ENCODE measurements at regions not wholly inside any gene's neighbourhood (a gene's known extent, or its start where the extent isn't known, plus 50 kb on each side); places are given as distances from the start of the nearest gene placed in this dataset.

GRCh38 chr20:24332956-24333355, 136.5 kb upstream of the SYNDIG1 start:
- DNase-seq, result no peak

- DNase-seq, result no peak
Observed at GRCh38 chr20:24331939-24332338, 137.5 kb upstream of the SYNDIG1 start.

DNA sequence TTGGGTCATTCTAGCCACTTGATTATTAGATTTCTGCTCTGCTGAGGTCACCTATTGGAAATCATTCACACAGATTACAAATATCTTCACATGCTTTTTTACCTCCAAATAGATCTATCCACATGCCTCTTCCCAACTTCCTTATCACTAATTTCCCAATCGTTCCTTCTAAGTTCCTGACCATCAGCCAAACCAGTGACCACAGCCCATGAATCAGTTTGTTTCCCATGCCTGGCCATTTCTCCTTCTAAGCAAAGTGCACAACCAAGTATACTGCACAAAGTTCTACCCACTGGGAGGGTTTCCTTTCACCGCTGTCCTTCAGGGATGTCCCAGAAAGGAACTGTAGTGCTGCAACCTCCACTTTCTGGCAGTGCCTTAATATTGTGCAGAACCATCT, 140.5 kb upstream of the SYNDIG1 start:
- DNase-seq, result no peak

DNA sequence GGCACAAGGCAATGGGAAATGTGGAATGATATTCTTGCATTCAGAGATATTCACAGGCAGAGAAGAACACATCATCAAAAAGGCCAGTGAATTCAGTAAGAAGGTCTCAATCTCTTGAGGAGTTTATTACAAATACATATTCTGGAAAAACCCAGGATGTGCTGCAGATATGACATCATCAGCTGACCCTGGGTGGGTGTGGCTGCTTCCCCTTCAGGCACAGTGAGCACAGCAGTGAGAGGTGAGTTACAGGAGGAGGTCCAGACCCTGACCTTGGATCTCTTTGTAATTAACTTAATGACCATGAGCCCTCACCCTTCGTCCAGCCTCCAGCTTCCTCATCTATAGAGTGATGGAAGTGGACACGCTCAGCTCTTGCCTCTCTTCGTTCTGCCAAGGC, 147.5 kb upstream of the SYNDIG1 start:
- no peak for DNase-seq

DNA sequence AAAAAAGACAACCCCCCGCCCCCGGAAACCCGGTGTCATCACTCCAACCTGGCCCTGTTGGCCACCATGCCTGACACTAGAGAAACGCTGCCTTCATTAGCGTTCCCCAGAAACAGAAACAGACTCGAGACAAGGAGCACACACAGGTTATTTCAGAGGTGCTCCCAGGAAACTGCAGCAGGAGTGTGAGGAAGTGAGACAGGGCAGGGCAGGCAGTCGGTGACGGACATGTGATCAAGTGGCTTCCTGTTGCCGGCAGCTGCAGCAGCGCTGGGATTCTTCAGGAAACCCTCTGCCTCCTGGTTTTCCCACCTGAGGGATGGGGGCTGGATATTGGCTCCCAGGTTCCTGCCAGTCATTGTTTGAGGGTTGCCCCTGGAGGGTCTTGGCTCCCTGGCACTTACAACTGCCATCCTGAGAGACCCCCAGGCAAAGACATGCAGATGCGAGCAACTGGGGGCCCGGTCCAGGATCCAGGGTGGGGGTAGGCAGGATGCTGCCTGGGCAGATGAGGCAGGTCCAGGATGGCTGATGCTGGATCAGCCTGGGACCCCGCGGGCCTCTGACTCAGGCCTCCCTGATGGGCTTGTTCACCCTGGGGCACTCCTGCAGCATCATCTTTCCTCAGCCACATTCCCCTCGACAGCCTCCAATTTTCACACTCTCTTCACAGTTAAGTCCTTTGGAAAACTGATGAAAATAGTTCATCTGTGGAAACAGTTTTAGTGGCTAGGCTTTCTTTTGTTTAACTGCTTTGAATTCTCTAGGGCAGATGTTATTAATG, 150.7 kb upstream of the SYNDIG1 start:
- no peak for DNase-seq

DNA sequence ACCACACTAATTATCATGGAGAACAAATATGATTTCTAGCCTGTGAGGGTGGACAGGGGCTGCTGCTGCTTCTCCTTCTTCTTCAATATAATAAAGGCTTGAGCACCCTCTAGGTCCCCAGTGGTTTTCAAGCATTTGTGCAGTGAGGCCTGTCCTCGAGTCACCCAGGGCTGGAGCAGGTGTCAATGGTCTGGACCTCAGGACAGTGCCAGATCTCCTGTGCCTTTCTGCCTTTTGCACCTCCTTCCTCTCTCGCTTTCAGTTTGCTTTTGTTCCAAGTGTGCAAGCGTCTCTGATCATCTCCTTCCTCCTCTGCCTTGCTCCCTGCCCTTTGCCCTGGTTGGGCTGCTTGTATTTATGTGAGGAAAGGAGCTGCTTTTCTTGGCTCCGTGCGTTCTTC, 152.2 kb upstream of the SYNDIG1 start:
- DNase-seq, result no peak

DNA sequence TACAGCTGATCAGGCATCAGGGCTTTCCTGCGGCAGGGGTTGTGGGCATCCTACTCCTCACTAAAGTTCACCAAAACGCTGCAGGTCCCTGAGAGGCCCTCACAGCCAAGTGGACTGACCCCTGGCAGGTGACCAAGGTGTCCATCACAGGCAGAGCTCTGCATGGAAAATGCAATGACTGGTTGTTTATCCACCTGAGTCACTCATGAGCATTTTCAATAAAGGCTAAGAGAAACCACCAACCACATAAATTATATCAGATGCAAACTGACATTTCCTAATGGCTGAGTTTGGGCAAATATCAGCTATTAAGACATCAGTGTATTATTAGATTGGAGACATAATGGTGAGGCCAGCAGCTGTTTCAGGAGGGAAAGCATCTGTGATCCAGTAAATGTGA, 152.7 kb upstream of the SYNDIG1 start:
- no peak for DNase-seq

- no peak for DNase-seq
Observed at GRCh38 chr20:24314053-24314452, 155.4 kb upstream of the SYNDIG1 start.

DNA sequence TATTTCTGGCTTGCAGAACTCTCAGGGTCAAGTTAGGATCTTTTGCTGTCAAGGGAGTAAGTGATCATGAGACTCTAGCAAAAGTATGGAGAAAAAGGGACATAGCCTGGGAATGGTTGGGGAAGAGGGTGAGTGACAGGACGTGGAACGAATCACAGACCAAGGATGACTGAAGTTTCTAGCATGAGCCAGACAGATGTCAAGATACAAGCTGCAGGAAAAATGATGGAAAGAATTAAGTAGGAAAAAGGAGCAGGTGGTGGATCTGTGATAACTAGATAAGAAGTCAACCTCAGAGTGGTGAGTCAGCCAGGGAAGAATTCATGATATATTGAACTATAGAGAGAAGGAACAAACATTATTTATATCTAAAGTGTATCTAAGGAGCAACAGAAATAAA, 159.8 kb upstream of the SYNDIG1 start:
- no peak for DNase-seq

DNA sequence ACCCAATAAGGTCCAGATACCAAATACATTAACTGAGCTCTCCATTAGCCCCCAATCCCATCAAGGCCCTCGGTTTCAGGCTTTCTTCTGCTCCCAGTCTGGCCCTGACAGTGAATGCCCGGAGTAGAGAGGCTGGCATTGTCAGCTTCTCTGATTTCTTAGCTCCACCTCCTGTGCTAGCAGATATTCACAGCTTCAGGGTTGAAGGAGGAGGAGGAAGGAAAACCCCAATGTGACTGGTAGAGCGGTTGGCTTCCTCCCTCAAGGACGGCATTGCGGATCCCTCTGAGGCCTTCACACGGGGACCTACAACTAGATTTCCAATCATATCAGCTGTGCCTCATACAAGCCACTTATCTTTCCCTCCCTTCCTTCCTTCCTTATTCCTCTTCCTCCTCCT, 164.1 kb upstream of the SYNDIG1 start:
- DNase-seq, result no peak

- DNase-seq, result no peak
Observed at GRCh38 chr20:24304291-24304690, 165.1 kb upstream of the SYNDIG1 start.

DNA sequence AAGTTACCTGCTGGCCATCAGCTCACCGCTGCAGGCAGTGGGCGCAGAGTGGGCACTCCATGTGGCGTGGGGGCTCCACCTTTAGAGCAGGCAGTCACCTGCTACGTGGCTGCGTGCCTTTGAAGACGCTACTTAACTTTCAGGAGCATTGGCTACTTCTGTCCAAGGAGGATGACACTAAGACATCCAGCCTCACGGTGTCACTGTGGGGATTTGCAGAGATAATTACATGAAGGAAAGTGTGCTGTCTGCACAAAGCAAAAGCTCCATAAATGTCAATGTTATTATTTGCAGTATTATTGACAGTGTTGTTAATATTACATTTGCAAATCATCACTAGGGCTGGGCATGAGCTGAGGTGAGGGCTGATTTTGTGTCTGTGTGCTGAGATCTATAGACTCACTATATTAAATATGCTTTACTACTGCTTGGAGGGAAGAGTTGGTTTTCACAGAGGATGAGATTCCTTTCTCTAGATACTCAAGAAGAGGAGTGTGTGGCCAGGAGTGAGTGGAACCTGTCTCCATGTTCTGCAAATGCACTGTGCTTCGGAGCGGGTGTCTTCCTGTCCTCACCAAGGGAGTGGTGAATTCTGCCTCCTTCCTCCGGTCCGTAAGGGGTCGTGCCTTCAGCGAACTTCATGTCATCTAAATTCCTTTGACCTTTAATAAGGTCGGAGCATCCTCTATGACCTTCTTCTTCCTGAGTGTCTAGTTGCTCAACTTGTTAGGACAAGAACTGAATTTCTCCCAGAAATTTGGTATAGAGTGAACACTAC, 165.8 kb upstream of the SYNDIG1 start:
- DNase-seq, result no peak

DNA sequence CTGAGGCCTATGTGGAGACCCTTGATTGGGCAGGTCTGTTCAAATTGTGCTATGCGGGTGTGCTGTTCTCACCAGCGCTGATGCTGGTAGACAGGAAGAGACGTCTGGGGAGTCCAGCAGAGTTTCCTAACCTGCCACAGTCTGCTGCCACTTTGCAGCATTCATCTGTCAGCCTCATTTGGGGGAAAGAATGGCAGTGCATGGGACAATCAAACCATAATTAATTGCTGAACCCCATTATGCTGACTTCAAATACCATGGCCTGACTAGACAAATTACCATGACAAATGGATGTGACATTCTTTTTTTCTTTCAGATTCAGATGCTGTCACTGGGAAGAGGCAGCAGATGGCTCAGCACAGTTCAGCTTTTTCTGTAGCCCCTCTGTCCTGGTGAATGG, 171.4 kb upstream of the SYNDIG1 start:
- no peak for DNase-seq

DNA sequence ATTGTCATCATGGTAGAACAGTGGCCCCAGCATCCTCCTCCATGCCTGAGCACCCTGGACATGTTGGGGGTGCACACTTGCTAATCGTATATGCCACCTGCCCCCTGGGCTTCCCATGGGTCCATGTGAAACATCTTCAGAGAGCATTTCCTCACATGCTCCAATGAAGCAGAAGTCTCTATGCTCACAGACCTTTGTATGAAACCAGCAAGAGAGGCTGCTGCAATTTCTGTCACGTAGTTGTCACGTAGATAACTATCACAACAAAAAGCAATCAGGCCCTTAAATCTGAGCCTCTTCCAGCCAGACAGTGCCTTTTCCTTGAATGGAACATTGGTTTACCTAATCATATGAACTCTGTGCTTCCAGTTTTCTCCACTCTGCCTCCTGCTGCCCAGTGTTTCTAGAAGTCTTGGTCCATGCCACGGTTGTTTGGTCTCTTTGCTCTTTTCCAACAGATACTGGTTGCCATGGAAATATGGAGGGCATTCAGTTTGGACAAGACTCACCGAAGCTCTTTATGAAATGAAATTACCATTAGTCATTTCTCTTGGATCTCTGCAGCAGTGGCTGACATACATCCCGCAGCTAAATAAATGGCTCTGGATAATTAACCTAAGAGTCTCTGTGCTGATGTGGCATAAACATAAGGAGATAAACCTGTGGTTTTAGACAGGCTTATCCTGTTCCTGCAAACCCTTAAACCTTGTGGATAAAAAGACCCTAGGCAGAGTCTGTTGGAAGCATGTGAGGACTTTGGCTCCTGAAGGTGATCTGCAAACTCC, 172.8 kb upstream of the SYNDIG1 start:
- no peak for DNase-seq

DNA sequence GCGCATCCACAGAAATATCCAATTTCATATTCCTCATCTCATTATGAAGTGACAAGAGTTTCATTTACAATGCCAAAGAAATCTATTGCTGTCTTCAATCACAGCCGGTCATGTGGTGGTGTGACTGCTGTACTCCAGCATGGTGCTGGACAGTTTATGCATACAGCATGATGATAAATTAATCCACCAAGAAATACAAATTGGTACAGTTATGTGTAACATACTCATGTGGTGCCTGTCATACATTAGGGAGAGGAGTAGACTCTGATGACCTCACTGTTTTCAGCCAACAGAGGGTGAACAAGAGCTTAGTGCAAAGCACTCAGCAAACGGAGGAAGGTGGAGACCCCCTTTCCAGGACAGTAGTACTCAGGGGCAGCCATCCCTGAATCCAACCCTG, 178.4 kb upstream of the SYNDIG1 start:
- no peak for DNase-seq

GRCh38 chr20:24289737-24290481, 179.5 kb upstream of the SYNDIG1 start:
- DNase-seq, result no peak

- no peak for DNase-seq
Observed at GRCh38 chr20:24283186-24283585, 186.2 kb upstream of the SYNDIG1 start.

DNA sequence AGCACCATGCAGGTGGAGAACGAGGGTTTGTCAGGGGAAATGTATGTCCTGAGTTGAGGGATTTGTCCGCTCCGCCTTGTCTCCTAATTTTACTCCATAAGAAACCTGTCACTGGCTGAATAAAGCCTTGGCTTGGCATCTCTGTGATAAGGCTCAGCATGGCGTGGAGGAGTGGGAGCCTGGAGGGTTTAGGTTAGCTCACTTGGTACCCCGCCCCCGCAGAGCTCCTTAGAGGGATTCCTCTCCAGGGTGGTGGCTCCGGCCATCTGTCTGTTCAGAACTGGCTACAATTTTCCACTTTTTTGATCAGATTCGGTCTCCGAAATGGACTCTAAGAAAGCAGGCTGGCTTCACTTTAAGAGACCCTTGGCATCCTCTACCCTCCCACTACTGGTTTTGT, 192.2 kb upstream of the SYNDIG1 start:
- DNase-seq, result no peak

GRCh38 chr20:24275946-24276705, 193.3 kb upstream of the SYNDIG1 start:
- no peak for DNase-seq

- DNase-seq, result no peak
Observed at GRCh38 chr20:24273251-24273650, 196.2 kb upstream of the SYNDIG1 start.

DNA sequence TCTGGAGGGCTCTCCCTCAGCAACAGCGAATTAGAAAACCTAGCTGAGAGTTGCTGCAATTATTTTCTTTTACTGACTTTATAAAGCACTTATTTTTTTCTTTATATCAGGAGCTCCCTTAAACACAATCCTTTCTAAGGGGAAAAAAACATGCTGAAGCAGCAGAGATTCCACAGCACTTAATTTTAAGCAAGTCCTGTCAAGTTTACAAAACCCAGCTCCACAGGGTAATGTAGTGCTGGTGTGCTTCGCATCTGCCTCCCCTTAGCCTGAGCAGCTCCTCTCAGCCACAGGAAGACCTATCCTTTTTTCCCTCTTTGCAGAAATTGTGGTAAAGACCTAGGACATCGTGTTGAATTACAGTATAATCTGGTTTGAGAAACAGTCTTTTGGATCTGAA, 208.1 kb upstream of the SYNDIG1 start:
- DNase-seq, result no peak

- DNase-seq, result no peak
Observed at GRCh38 chr20:24257171-24257570, 212.3 kb upstream of the SYNDIG1 start.

Data from stimulated activated naive CD4-positive, alpha-beta T cell treated with Interleukin-2 at 50 U/mL for 16 hours (primary cell).